OCI-LY1 (cell line): ENCODE measurements at regions not wholly inside any gene's neighbourhood (a gene's known extent, or its start where the extent isn't known, plus 50 kb on each side); places are given as distances from the start of the nearest gene placed in this dataset.

Experiments
- H2AFZ ChIP-seq: fragments of 200-600 bp; sonication (generic), shearing (Covaris generic); 2 replicates; pipeline ENCODE4 v1.6.0; 2014; ENCODE audit warnings: antibody characterized with exemption, mild to moderate bottlenecking, low read length
- H3F3A ChIP-seq: fragments of 200-600 bp; sonication (generic), shearing (Covaris generic); 2 replicates; pipeline ENCODE4 v1.6.0; 2014; ENCODE audit warnings: mild to moderate bottlenecking, antibody characterized with exemption, low read length, moderate library complexity; ENCODE audit not compliant: insufficient read depth
- H3K27ac ChIP-seq: fragments of 200-600 bp; sonication (generic); 2 replicates; pipeline ENCODE4 v1.5.1; 2014; ENCODE audit warnings: low read length, mixed run types, mild to moderate bottlenecking, low read depth; ENCODE audit not compliant: poor library complexity, severe bottlenecking
- H3K27me3 ChIP-seq: fragments of 200-600 bp; sonication (generic); 2 replicates; pipeline ENCODE4 v1.6.0; 2014; ENCODE audit warnings: antibody characterized with exemption, mild to moderate bottlenecking, low read length, moderate library complexity; ENCODE audit not compliant: insufficient read depth
- H3K36me3 ChIP-seq: fragments of 200-600 bp; sonication (generic); 2 replicates; pipeline ENCODE4 v1.6.1; 2014; ENCODE audit warnings: mild to moderate bottlenecking, antibody characterized with exemption, low read length, moderate library complexity, mixed read lengths; ENCODE audit not compliant: insufficient read depth
- H3K4me1 ChIP-seq: fragments of 200-600 bp; sonication (generic); 2 replicates; pipeline ENCODE4 v1.5.1; 2014; ENCODE audit warnings: mild to moderate bottlenecking, low read length, moderate library complexity; ENCODE audit not compliant: insufficient read depth, severe bottlenecking
- H3K4me2 ChIP-seq: fragments of 200-600 bp; sonication (generic), shearing (Covaris generic); 2 replicates; pipeline ENCODE4 v1.6.1; 2014; ENCODE audit warnings: low read length
- H3K4me3 ChIP-seq: fragments of 200-600 bp; sonication (generic); 2 replicates; pipeline ENCODE4 v1.5.1; 2014; ENCODE audit warnings: low read length, low read depth, mild to moderate bottlenecking, mixed read lengths; ENCODE audit not compliant: poor library complexity, severe bottlenecking
- H3K79me2 ChIP-seq: fragments of 200-600 bp; shearing (Covaris generic); 2 replicates; pipeline ENCODE4 v1.6.1; 2016; ENCODE audit warnings: mixed run types, low read length, mixed read lengths; ENCODE audit not compliant: insufficient read depth
- H3K9ac ChIP-seq: fragments of 200-600 bp; sonication (generic), shearing (Covaris generic); 2 replicates; pipeline ENCODE4 v1.6.1; 2014; ENCODE audit warnings: mild to moderate bottlenecking, low read length, mixed read lengths
- H3K9me2 ChIP-seq: fragments of 200-600 bp; sonication (generic), shearing (Covaris generic); 2 replicates; pipeline ENCODE4 v1.6.1; 2014; ENCODE audit warnings: low read depth, mild to moderate bottlenecking, low read length, mixed read lengths
- H3K9me3 ChIP-seq: fragments of 200-600 bp; shearing (Covaris generic); 2 replicates; pipeline ENCODE4 v1.6.1; 2014; ENCODE audit warnings: low read length, mixed read lengths
- H4K20me1 ChIP-seq: fragments of 200-600 bp; sonication (generic), shearing (Covaris generic); 2 replicates; pipeline ENCODE4 v1.6.0; 2016; ENCODE audit warnings: mild to moderate bottlenecking, low read length; ENCODE audit not compliant: insufficient read depth
- EZH2 ChIP-seq: fragments of 200-600 bp; sonication (generic), shearing (Covaris generic); IDR thresholded peaks from 2 replicates; pipeline ENCODE4 v1.8.0; 2017; ENCODE audit warnings: borderline replicate concordance, mixed run types, mild to moderate bottlenecking, antibody characterized with exemption, low read length, moderate library complexity, mixed read lengths
- TF ChIP-seq, protein P1 (sequence below): fragments of 200-600 bp; sonication (generic), shearing (Covaris generic); IDR thresholded peaks from 2 replicates; pipeline ENCODE4 v1.5.1; 2017; ENCODE audit warnings: mild to moderate bottlenecking, antibody characterized with exemption, low read length, moderate library complexity, mixed read lengths

DNA sequence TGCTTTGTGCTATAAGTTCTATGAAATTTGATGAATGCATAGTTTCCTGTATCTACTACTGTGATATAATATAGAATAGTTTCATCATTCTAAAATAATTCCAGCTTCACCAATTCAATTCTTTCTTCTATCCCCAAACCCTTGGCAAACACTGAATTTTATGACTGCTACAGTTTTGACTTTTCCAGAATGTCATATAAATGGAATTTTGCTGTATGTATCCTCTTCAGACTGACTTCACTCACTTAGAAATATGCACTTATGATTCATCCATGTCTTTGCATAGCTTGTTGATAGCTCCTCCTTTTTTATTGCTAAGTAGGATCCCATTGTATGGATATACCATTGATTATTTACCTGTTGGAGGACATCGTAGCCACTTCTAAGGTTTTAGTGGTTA, 89.1 kb upstream of the HS3ST3A1 start:
- no peak for TF ChIP-seq EZH2
- TF ChIP-seq, protein P1, sequence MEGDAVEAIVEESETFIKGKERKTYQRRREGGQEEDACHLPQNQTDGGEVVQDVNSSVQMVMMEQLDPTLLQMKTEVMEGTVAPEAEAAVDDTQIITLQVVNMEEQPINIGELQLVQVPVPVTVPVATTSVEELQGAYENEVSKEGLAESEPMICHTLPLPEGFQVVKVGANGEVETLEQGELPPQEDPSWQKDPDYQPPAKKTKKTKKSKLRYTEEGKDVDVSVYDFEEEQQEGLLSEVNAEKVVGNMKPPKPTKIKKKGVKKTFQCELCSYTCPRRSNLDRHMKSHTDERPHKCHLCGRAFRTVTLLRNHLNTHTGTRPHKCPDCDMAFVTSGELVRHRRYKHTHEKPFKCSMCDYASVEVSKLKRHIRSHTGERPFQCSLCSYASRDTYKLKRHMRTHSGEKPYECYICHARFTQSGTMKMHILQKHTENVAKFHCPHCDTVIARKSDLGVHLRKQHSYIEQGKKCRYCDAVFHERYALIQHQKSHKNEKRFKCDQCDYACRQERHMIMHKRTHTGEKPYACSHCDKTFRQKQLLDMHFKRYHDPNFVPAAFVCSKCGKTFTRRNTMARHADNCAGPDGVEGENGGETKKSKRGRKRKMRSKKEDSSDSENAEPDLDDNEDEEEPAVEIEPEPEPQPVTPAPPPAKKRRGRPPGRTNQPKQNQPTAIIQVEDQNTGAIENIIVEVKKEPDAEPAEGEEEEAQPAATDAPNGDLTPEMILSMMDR, result no peak

DNA sequence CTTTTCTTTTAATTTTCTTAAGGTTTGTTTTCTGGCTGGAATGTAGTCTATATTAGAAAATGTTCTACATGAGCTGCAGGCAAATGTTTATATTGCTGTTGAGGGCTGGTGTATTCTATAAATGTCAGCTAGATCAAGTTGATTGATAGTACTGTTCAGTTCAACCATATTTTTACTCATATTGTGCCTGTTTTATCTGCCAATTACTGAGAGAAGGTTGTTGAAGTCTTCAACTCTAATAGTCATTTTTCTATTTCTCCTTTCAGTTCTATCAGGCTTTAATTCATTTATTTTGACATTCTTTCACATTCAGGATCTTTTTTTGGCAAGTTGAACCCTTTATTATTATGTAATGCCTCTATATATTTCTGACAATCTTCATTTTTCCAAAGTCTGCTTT, 93.2 kb upstream of the HS3ST3A1 start:
- TF ChIP-seq, protein P1, result no peak
- TF ChIP-seq EZH2, result no peak
- no peaks in the 10 kb centered on the region for H3K9me3 ChIP-seq
- no peak overlapping the region for H3K4me3 ChIP-seq
- H3F3A ChIP-seq, result no peaks in the 10 kb centered on the region
- H3K79me2 ChIP-seq, result no peaks in the 10 kb centered on the region
- no peak overlapping the region for H2AFZ ChIP-seq
- no peaks in the 10 kb centered on the region for H4K20me1 ChIP-seq
- no peak overlapping the region for H3K9ac ChIP-seq
- H3K36me3 ChIP-seq, result no peaks in the 10 kb centered on the region
- H3K9me2 ChIP-seq, result no peaks in the 10 kb centered on the region
- H3K27me3 ChIP-seq, result no peaks in the 10 kb centered on the region
- H3K4me1 ChIP-seq, result no peaks in the 10 kb centered on the region
- no peak overlapping the region for H3K4me2 ChIP-seq
- no peak overlapping the region for H3K27ac ChIP-seq

More for the DNA sequence above, 89.1 kb upstream of the HS3ST3A1 start:
- Histone ChIP-seq H3F3A (no peaks in the 10 kb centered on the region), H3K9ac (no peak overlapping the region), H3K27me3 (no peaks in the 10 kb centered on the region), H3K27ac (no peak overlapping the region), H3K79me2 (no peaks in the 10 kb centered on the region), H4K20me1 (no peaks in the 10 kb centered on the region), H2AFZ (no peak overlapping the region), H3K4me1 (no peaks in the 10 kb centered on the region), H3K9me3 (no peaks in the 10 kb centered on the region), H3K4me3 (no peak overlapping the region), H3K9me2 (no peaks in the 10 kb centered on the region), H3K36me3 (no peaks in the 10 kb centered on the region), H3K4me2 (no peak overlapping the region)

DNA sequence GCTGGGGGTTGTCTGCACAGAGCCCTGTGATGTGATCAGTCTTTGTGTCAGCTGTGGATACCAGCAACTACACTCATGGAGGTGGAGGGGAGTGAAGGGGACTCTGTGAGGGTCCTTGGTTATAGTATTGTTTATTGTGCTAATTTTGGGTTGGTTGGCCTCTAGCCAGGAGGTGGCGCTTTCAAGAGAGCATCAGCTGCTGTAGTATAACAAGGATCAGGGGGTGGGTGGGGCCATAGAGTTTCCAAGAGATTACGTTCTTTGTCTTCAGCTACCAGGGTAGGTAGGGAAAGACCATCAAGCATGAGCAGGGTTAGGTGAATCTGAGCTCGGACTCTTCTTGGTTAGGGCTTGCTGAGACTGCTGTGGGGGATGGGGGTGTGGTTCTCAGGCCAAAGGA, 97.1 kb upstream of the HS3ST3A1 start:
- Histone ChIP-seq H2AFZ (no peak overlapping the region), H3K27me3 (no peaks in the 10 kb centered on the region), H4K20me1 (no peaks in the 10 kb centered on the region), H3K4me3 (no peak overlapping the region), H3K9me3 (no peaks in the 10 kb centered on the region), H3K27ac (no peak overlapping the region), H3K79me2 (no peaks in the 10 kb centered on the region), H3K4me1 (no peaks in the 10 kb centered on the region), H3F3A (no peaks in the 10 kb centered on the region), H3K36me3 (no peaks in the 10 kb centered on the region), H3K9me2 (no peaks in the 10 kb centered on the region), H3K4me2 (no peak overlapping the region), H3K9ac (no peak overlapping the region)
- TF ChIP-seq, protein P1, result peak; percentile 30; the same call in 1 of the 2 replicates
- no peak for TF ChIP-seq EZH2
